Breast epithelium (tissue), 4 donors: ENCODE measurements at regions not wholly inside any gene's neighbourhood (a gene's known extent, or its start where the extent isn't known, plus 50 kb on each side); places are given as distances from the start of the nearest gene placed in this dataset.
"Not testable (repeated sequence)": the region's sequence is repeated elsewhere in the genome, so short reads cannot be mapped to it uniquely, and the experiment has no call there.

ENCODE experiments used
- DNase-seq, 2 donors: peaks; one replicate each; pipeline ENCODE4 v3.0.0-alpha.2; 2019; ENCODE audit warnings: low spot score in 2 of 2
- H3K27ac ChIP-seq, 2 donors: fragments of 200-600 bp; sonication (generic) in 1 of 2; one replicate each; pipeline ENCODE4 v1.5.1; 2016 to 2019; ENCODE audit warnings: mild to moderate bottlenecking in 1 of 2
- H3K27me3 ChIP-seq, 2 donors: fragments of 200-600 bp; sonication (generic) in 1 of 2; one replicate each; pipeline versions ENCODE4 v1.5.1 to v1.6.0; 2017 to 2019; ENCODE audit warnings: control low read depth in 1 of 2, mild to moderate bottlenecking in 1 of 2
- H3K36me3 ChIP-seq: fragments of 200-600 bp; one replicate; pipeline ENCODE4 v1.5.1; 2019
- H3K4me1 ChIP-seq, 2 donors: fragments of 200-600 bp; sonication (generic); one replicate each; pipeline ENCODE4 v1.5.1; 2016 to 2019; ENCODE audit warnings: control low read depth in 1 of 2
- H3K4me3 ChIP-seq, 3 donors: fragments of 200-600 bp; sonication (generic); 1 replicate in 2 of 3; 2 replicates in 1 of 3; pipeline ENCODE4 v1.5.1; 2016 to 2019; ENCODE audit warnings: mild to moderate bottlenecking in 3 of 3, moderate library complexity in 2 of 3
- H3K9me3 ChIP-seq, 2 donors: fragments of 200-600 bp; sonication (generic) in 1 of 2; one replicate each; pipeline ENCODE4 v1.5.1; 2016 to 2019; ENCODE audit warnings: control low read depth in 1 of 2
- POLR2A ChIP-seq: fragments of 450-650 bp; IDR thresholded peaks from one replicate; pipeline ENCODE4 v1.6.1; 2016; ENCODE audit warnings: antibody characterized with exemption, mild to moderate bottlenecking, moderate library complexity
- POLR2AphosphoS5 ChIP-seq, 3 donors: sonication (generic); formaldehyde crosslinking; IDR thresholded peaks; one replicate each; pipeline ENCODE4 v1.6.1; 2017; ENCODE audit warnings: antibody characterized with exemption in 3 of 3
- intact Hi-C: fragments of 100-400 bp; cut with DNase I; formaldehyde crosslinking; loops from one replicate; pipeline ENCODE4 v1.15.1; 2023; ENCODE audit warnings: low total_unique reads
- TF ChIP-seq, protein P1 (sequence below), 3 donors: fragments of 450-650 bp; IDR thresholded peaks; one replicate each; pipeline ENCODE4 v1.5.1; 2016 to 2017; ENCODE audit warnings: antibody characterized with exemption in 3 of 3, mild to moderate bottlenecking in 3 of 3, moderate library complexity in 3 of 3

DNA sequence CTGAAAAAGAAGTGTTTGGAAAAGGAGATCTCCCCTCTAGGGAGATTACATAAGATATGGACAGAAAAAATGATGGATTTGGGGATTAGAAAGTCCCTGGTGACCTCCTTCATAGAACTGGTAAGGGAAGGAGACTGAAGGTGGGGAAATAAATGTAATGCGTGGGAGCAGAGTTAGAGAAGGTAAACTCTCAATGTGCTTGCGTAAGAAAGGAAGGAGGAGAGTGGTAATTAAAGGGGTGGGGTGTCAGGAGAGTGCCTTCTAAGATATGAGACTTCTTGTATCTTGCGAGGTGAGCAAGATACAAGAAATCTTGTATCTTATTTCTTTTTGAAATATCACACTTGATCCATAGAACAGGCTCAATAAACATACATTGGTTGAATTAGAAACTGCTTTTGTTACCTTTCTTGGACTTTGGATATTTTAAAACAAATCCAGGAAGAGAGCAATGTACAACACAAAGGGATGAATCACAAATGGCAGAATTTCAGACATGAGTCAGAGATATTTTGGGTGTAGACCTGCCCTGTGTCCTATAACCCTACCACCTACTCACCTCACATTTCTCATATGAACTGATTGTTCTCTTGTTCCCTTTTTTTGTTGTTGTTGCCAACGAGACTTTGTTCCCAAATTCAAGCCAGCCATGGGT, 342.4 kb downstream of the INSIG2 start:
- Histone ChIP-seq H3K4me1 (no peaks in the 10 kb centered on the region), H3K36me3 (no peaks in the 10 kb centered on the region), H3K27me3 (no peaks in the 10 kb centered on the region), H3K4me3 (no peak overlapping the region), H3K9me3 (no peaks in the 10 kb centered on the region), H3K27ac (no peak overlapping the region)
- TF ChIP-seq POLR2A (no peak), POLR2AphosphoS5 (IDR thresholded peaks at IDR 0.05) (no peak)
- TF ChIP-seq, protein P1, sequence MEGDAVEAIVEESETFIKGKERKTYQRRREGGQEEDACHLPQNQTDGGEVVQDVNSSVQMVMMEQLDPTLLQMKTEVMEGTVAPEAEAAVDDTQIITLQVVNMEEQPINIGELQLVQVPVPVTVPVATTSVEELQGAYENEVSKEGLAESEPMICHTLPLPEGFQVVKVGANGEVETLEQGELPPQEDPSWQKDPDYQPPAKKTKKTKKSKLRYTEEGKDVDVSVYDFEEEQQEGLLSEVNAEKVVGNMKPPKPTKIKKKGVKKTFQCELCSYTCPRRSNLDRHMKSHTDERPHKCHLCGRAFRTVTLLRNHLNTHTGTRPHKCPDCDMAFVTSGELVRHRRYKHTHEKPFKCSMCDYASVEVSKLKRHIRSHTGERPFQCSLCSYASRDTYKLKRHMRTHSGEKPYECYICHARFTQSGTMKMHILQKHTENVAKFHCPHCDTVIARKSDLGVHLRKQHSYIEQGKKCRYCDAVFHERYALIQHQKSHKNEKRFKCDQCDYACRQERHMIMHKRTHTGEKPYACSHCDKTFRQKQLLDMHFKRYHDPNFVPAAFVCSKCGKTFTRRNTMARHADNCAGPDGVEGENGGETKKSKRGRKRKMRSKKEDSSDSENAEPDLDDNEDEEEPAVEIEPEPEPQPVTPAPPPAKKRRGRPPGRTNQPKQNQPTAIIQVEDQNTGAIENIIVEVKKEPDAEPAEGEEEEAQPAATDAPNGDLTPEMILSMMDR (IDR thresholded peaks at IDR 0.05): no peak
- intact Hi-C loops: no loop called here
- DNase-seq: no peak

DNA sequence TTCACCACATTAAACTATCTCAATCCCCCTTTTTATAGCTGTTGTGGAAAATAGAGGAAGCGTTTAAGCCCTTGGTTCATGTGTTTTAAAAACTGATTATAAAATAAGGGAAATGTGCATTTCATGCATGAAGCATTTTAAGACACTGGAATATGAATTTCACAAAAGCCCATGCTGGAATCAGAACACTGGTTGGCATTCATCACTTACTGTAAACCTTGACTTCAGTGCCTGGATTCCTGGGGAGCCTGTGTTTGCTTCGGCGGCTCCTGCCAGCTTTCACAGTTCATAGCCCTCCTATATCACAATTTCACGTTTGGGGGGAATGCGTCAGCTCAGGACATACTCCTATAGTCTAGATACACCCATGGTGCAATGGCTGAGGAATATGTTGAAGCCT, 336.9 kb downstream of the INSIG2 start:
- no peak overlapping the region for H3K4me3 ChIP-seq
- no peaks in the 10 kb centered on the region for H3K27me3 ChIP-seq
- intact Hi-C loops: no loop called here
- H3K27ac ChIP-seq: no peak overlapping the region
- H3K4me1 ChIP-seq: no peaks in the 10 kb centered on the region
- DNase-seq: no peak
- peaks cover 3 to 10% of the 10 kb centered on the region in 2 donors for H3K9me3 ChIP-seq
- TF ChIP-seq POLR2A: no peak
- TF ChIP-seq, protein P1 (IDR thresholded peaks at IDR 0.05): no peak
- no peaks in the 10 kb centered on the region for H3K36me3 ChIP-seq

DNA sequence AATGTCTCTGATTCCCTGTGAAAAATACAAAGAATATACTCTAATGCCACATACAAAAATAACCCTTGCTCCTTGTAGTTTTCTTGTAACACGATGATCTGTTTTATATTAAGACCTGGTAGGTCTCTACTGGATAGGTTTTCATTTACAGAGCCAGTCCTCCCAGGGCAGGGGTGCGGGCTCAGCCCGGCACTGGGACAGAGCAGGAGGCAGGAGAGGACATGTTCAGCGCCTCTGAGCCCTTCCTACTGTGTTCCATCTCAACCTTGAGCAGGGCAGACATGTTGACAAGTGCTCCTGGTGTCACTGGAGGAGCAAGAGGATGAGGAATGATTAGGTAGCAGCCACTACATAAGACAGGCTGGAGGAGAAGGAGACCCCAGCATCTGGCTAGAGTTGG, 335.5 kb downstream of the INSIG2 start:
- H3K36me3 ChIP-seq: no peaks in the 10 kb centered on the region
- intact Hi-C loops: no loop called here
- DNase-seq: no peak
- H3K4me1 ChIP-seq: no peaks in the 10 kb centered on the region
- H3K27me3 ChIP-seq: peaks cover 0 to 6% of the 10 kb centered on the region in 2 donors
- peaks cover 5 to 10% of the 10 kb centered on the region in 2 donors for H3K9me3 ChIP-seq
- TF ChIP-seq POLR2A: no peak
- TF ChIP-seq, protein P1 (IDR thresholded peaks at IDR 0.05): no peak
- TF ChIP-seq POLR2AphosphoS5 (IDR thresholded peaks at IDR 0.05): no peak
- H3K4me3 ChIP-seq: no peak overlapping the region
- no peak overlapping the region for H3K27ac ChIP-seq

DNA sequence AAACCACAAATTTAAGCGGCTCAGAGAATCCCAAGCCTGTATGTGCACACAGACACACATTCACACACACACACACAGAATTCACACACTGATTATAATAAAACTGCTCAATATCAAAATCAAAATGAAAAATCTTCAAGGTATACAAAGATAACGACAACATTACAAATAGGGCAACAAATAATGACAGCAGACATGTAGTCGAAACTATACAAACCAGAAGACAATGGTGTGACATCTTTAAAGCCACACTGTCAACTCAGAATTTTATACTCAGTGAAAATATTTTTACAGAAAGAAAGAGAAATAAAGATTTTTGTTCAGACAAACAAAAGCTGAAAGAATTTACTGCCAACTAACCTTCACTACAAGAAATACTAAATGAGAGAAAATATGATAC, 333.4 kb downstream of the INSIG2 start:
- intact Hi-C loops: no loop called here
- Histone ChIP-seq H3K27me3 (peaks cover 0 to 6% of the 10 kb centered on the region in 2 donors), H3K36me3 (no peaks in the 10 kb centered on the region), H3K9me3 (peaks cover 5 to 10% of the 10 kb centered on the region in 2 donors), H3K4me3 (no peak overlapping the region), H3K4me1 (no peaks in the 10 kb centered on the region), H3K27ac (no peak overlapping the region)
- DNase-seq: no peak
- TF ChIP-seq POLR2AphosphoS5 (IDR thresholded peaks at IDR 0.05): no peak
- no peak for TF ChIP-seq POLR2A
- TF ChIP-seq, protein P1 (IDR thresholded peaks at IDR 0.05): no peak

DNA sequence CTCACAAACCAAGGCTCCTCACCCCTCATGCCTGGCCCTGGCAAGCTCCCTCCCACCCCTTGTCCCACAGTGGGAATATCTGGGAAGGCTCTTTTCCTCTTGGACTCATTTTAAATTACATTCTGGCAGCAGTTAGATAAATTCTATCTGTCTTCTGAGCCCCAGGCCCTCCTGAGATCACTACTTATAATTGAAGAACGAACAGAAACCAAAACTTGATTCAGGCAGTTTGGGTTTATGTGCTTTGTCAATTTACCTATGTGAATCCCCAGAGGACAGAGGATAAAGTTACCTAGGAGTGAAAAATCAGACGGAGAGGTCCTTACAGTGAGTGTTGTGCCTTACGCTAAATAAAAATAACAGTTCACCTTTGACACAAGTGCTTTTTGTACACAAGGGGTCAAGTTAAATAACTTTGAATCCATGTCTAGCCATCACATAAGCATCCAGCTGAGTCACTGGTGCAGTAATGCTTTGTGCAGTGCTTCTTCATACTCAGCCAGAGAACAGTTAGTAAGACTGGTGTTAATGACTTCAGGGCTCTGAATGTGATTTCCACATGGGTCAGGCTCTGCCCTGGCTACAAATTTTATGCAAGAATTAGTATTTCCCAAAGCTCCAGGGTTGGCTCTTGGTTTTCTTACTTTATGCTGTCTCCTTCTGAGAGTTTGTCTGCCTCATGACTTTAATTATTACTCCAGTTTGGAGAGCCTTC, 329.3 kb downstream of the INSIG2 start:
- no peak for DNase-seq
- H3K9me3 ChIP-seq: peaks cover 5 to 10% of the 10 kb centered on the region in 2 donors
- TF ChIP-seq POLR2AphosphoS5 (IDR thresholded peaks at IDR 0.05) (no peak), POLR2A (no peak)
- TF ChIP-seq, protein P1 (IDR thresholded peaks at IDR 0.05): no peak
- peaks cover 0 to 6% of the 10 kb centered on the region in 2 donors for H3K27me3 ChIP-seq
- intact Hi-C loops: no loop called here
- no peaks in the 10 kb centered on the region for H3K4me1 ChIP-seq
- H3K4me3 ChIP-seq: no peak overlapping the region
- no peaks in the 10 kb centered on the region for H3K36me3 ChIP-seq
- no peak overlapping the region for H3K27ac ChIP-seq

DNA sequence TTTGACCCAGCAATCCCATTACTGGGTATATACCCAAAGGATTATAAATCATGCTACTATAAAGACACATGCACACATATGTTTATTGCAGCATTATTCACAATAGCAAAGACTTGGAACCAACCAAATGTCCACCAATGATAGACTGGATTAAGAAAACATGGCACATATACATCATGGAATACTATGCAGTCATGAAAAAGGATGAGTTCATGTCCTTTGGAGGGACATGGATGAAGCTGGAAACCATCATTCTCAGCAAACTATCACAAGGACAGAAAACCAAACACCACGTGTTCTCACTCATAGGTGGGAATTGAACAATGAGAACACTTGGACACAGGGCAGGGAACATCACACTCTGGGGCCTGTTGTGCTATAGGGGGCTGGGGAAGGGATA, 326.9 kb downstream of the INSIG2 start:
- H3K27me3 ChIP-seq, DNase-seq, H3K36me3 ChIP-seq, H3K4me3 ChIP-seq, intact Hi-C loops, H3K9me3 ChIP-seq, H3K27ac ChIP-seq, H3K4me1 ChIP-seq: not testable (repeated sequence)
